ENCODE measurements at regions not wholly inside any gene's neighbourhood (a gene's known extent, or its start where the extent isn't known, plus 50 kb on each side); places are given as distances from the start of the nearest gene placed in this dataset.

- ATAC-seq (no peak), DNase-seq (no peak)
- no peak overlapping the region for H3K4me3 ChIP-seq
- H3K4me1 ChIP-seq: no peaks in the 10 kb centered on the region
- 85 to 100% (median 95%) methylated on average over 1 of the region's 1 CpG for WGBS, 3 donors
- no peaks in the 10 kb centered on the region for H3K36me3 ChIP-seq (ENCODE audit: insufficient read depth in 1 of 2, low read depth in 1 of 2)
- no peak overlapping the region for H3K27ac ChIP-seq
- peaks cover 0 to 28% (median 2%) of the 10 kb centered on the region in 3 donors for H3K27me3 ChIP-seq (ENCODE audit: insufficient read depth in 3 of 3, low read length in 2 of 3)
- intact Hi-C loops (cut with DNase I): no loop called here
- TF ChIP-seq CTCF (IDR thresholded peaks at IDR 0.05): no peak
- H3K9me3 ChIP-seq: no peaks in the 10 kb centered on the region
Observed at GRCh38 chr1:38289034-38289433, 242.4 kb upstream of the POU3F1 start.

- Histone ChIP-seq H3K27me3 (ENCODE audit: insufficient read depth in 3 of 3, low read length in 2 of 3) (peaks cover 0 to 20% (median 2%) of the 10 kb centered on the region in 3 donors), H3K27ac (no peak overlapping the region), H3K9me3 (no peaks in the 10 kb centered on the region), H3K4me3 (no peak overlapping the region), H3K4me1 (no peaks in the 10 kb centered on the region), H3K36me3 (ENCODE audit: insufficient read depth in 1 of 2, low read depth in 1 of 2) (no peaks in the 10 kb centered on the region)
- intact Hi-C loops (cut with DNase I): no loop called here
- ATAC-seq (no peak), DNase-seq (no peak)
- no peak for TF ChIP-seq CTCF (IDR thresholded peaks at IDR 0.05)
- 55 to 78% (median 74%) methylated on average over 3 of the region's 3 CpGs for WGBS, 3 donors
Observed at GRCh38 chr1:38287547-38287946, 241.0 kb upstream of the POU3F1 start.

DNA sequence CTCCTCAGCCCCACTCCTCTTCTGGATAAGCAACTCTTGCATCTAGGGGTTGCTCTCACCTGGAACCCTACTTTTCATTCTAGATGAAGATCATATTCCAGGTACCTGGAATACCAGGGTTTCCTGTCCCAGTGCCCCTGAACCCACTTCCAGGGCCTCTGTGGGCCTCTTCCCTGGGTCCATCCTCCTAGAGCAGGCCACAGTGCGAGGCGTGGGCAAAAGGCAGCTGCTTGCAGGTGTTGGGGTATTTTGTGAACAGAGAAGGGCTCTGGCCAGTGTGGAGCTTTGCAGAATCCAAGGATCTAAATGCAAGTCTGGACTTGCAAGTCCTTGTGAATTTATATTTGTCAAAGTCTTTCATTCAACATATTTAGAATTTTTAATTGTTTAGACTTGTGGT lies 240.4 kb upstream of the POU3F1 start:
- no peak overlapping the region for H3K27ac ChIP-seq

DNA sequence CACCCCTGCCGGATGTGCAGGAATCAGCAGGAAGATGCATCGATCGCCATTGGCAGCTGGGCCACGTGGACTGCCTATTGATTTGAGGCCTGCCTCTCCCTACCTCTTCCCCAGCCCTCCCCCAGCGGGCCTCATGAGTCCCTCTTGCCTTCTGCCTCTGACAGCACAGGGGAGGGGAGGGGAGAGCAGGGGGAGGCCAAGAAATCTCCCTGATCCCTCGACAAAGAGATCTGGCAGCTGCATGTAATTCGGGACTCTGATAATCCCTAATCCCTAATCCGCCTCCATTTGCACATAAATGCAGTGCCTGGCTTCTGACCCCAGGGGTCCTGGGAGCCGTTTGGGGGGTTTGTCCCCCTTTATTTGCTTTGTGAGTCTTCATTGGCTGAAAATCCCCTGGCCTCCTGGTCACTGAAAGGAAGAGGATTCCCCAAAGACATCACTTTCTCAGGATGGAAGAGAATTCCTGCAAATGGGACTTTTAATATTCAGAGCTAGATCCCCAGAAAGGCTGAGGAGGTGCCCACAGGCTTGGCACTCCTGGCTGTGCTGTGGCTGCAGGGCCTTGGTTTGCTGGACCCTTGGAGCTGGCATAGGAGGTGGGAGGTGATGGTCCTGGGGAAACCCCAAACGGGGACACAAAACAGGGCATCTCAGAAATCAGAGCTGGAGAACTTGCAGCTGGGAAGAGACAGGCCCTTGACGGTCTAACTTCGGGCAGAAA lies 239.4 kb upstream of the POU3F1 start:
- no peaks in the 10 kb centered on the region for H3K9me3 ChIP-seq
- no peak for ATAC-seq
- 43 to 47% (median 43%) methylated on average over 12 of the region's 12 CpGs for WGBS, 3 donors
- H3K36me3 ChIP-seq (ENCODE audit: insufficient read depth in 1 of 2, low read depth in 1 of 2): no peaks in the 10 kb centered on the region
- no peak overlapping the region for H3K27ac ChIP-seq
- TF ChIP-seq CTCF (IDR thresholded peaks at IDR 0.05): no peak
- DNase-seq: no peak
- no peaks in the 10 kb centered on the region for H3K4me1 ChIP-seq
- peaks cover 0 to 22% (median 2%) of the 10 kb centered on the region in 3 donors for H3K27me3 ChIP-seq (ENCODE audit: insufficient read depth in 3 of 3, low read length in 2 of 3)
- no peak overlapping the region for H3K4me3 ChIP-seq
- intact Hi-C loops (cut with DNase I): no loop called here

More for the DNA sequence above, 240.4 kb upstream of the POU3F1 start:
- ATAC-seq (no peak), DNase-seq (no peak)
- no peak for TF ChIP-seq CTCF (IDR thresholded peaks at IDR 0.05)
- intact Hi-C loops (cut with DNase I): no loop called here
- Histone ChIP-seq H3K4me3 (no peak overlapping the region), H3K27me3 (ENCODE audit: insufficient read depth in 3 of 3, low read length in 2 of 3) (peaks cover 0 to 20% (median 2%) of the 10 kb centered on the region in 3 donors), H3K4me1 (no peaks in the 10 kb centered on the region), H3K36me3 (ENCODE audit: insufficient read depth in 1 of 2, low read depth in 1 of 2) (no peaks in the 10 kb centered on the region), H3K9me3 (no peaks in the 10 kb centered on the region)
- 72 to 82% (median 75%) methylated on average over 2 of the region's 2 CpGs for WGBS, 3 donors

- H3K9me3 ChIP-seq: no peaks in the 10 kb centered on the region
- WGBS, 3 donors: 54 to 61% (median 56%) methylated on average over 5 of the region's 5 CpGs
Observed at GRCh38 chr1:38284953-38285352, 238.4 kb upstream of the POU3F1 start.

More at GRCh38 chr1:38284953-38285352, 238.4 kb upstream of the POU3F1 start:
- intact Hi-C loops (cut with DNase I): no loop called here
- no peak overlapping the region for H3K27ac ChIP-seq
- no peak for TF ChIP-seq CTCF (IDR thresholded peaks at IDR 0.05)
- no peak overlapping the region for H3K4me3 ChIP-seq
- no peaks in the 10 kb centered on the region for H3K36me3 ChIP-seq (ENCODE audit: insufficient read depth in 1 of 2, low read depth in 1 of 2)
- DNase-seq (no peak), ATAC-seq (no peak)
- H3K27me3 ChIP-seq (ENCODE audit: insufficient read depth in 3 of 3, low read length in 2 of 3): peaks cover 0 to 17% (median 0%) of the 10 kb centered on the region in 3 donors
- no peaks in the 10 kb centered on the region for H3K4me1 ChIP-seq

Measured in psoas muscle (tissue), 7 donors.